ENCODE measurements at regions not wholly inside any gene's neighbourhood (a gene's known extent, or its start where the extent isn't known, plus 50 kb on each side); places are given as distances from the start of the nearest gene placed in this dataset.

GRCh38 chr1:82582347-82582746, 781.6 kb downstream of the ADGRL2 start:
- DNase-seq (ENCODE audit: low spot score): no peak
- Histone ChIP-seq H3K14ac (ENCODE audit: low read length) (no peak overlapping the region), H3K4me1 (ENCODE audit: control insufficient read depth in 2 of 2, insufficient read depth in 1 of 2, low read depth in 1 of 2, low read length in 2 of 2) (no peaks in the 10 kb centered on the region), H3K79me1 (ENCODE audit: low read depth, low read length) (no peaks in the 10 kb centered on the region), H2BK5ac (ENCODE audit: low read length) (no peak overlapping the region), H3K27me3 (ENCODE audit: control insufficient read depth in 3 of 3, insufficient read depth in 3 of 3, low read depth in 1 of 3, low read length in 3 of 3) (no peaks in the 10 kb centered on the region), H4K91ac (ENCODE audit: low read depth, low read length, poor library complexity) (no peak overlapping the region), H2AFZ (ENCODE audit: low read length) (no peak overlapping the region), H2BK15ac (ENCODE audit: low read length) (no peak overlapping the region), H3K9me3 (replicated peaks in 1 of 2; ENCODE audit: control insufficient read depth in 2 of 2, insufficient read depth in 1 of 2, low read depth in 1 of 2, low read length in 2 of 2) (no peaks in the 10 kb centered on the region), H2BK120ac (ENCODE audit: low read depth, low read length) (no peak overlapping the region), H3K36me3 (replicated peaks in 1 of 2; ENCODE audit: control insufficient read depth in 2 of 2, insufficient read depth in 2 of 2, low read length in 2 of 2) (no peaks in the 10 kb centered on the region), H3K18ac (ENCODE audit: low read length) (no peak overlapping the region), H4K8ac (ENCODE audit: low read depth, low read length) (no peak overlapping the region), H2BK12ac (ENCODE audit: low read length) (no peak overlapping the region), H3K27ac (replicated peaks; ENCODE audit: low read length) (no peak overlapping the region), H2AK5ac (ENCODE audit: low read depth, low read length) (no peak overlapping the region), H3K9ac (ENCODE audit: low read depth, low read length, poor library complexity) (no peak overlapping the region), H3K23ac (ENCODE audit: low read depth, low read length, poor library complexity) (no peak overlapping the region), H3K4me2 (ENCODE audit: insufficient read depth, low read length, poor library complexity, severe bottlenecking) (no peak overlapping the region), H3K4ac (ENCODE audit: low read length) (no peak overlapping the region), H3K4me3 (ENCODE audit: low read length in 2 of 2) (no peak overlapping the region)
- no CpG with 5 or more reads among the region's 3 CpGs for WGBS, 2 donors (ENCODE audit: extremely low coverage in 2 of 2, insufficient read length in 2 of 2, insufficient replicate concordance in 1 of 2)

GRCh38 chr1:82578086-82578726, 777.5 kb downstream of the ADGRL2 start:
- Histone ChIP-seq H3K4ac (ENCODE audit: low read length) (no peak overlapping the region), H4K8ac (ENCODE audit: low read depth, low read length) (no peak overlapping the region), H3K27me3 (ENCODE audit: control insufficient read depth in 3 of 3, insufficient read depth in 3 of 3, low read depth in 1 of 3, low read length in 3 of 3) (no peaks in the 10 kb centered on the region), H2BK5ac (ENCODE audit: low read length) (no peak overlapping the region), H4K91ac (ENCODE audit: low read depth, low read length, poor library complexity) (no peak overlapping the region), H3K79me1 (ENCODE audit: low read depth, low read length) (no peaks in the 10 kb centered on the region), H3K4me3 (ENCODE audit: low read length in 2 of 2) (no peak overlapping the region), H2BK15ac (ENCODE audit: low read length) (no peak overlapping the region), H3K4me2 (ENCODE audit: insufficient read depth, low read length, poor library complexity, severe bottlenecking) (no peak overlapping the region), H3K14ac (ENCODE audit: low read length) (no peak overlapping the region), H2BK12ac (ENCODE audit: low read length) (no peak overlapping the region), H3K18ac (ENCODE audit: low read length) (no peak overlapping the region), H2BK120ac (ENCODE audit: low read depth, low read length) (no peak overlapping the region), H3K4me1 (ENCODE audit: control insufficient read depth in 2 of 2, insufficient read depth in 1 of 2, low read depth in 1 of 2, low read length in 2 of 2) (no peaks in the 10 kb centered on the region), H3K36me3 (replicated peaks in 1 of 2; ENCODE audit: control insufficient read depth in 2 of 2, insufficient read depth in 2 of 2, low read length in 2 of 2) (no peaks in the 10 kb centered on the region), H3K27ac (replicated peaks; ENCODE audit: low read length) (no peak overlapping the region), H2AK5ac (ENCODE audit: low read depth, low read length) (no peak overlapping the region), H3K9ac (ENCODE audit: low read depth, low read length, poor library complexity) (no peak overlapping the region), H3K23ac (ENCODE audit: low read depth, low read length, poor library complexity) (no peak overlapping the region), H3K9me3 (replicated peaks in 1 of 2; ENCODE audit: control insufficient read depth in 2 of 2, insufficient read depth in 1 of 2, low read depth in 1 of 2, low read length in 2 of 2) (no peaks in the 10 kb centered on the region), H2AFZ (ENCODE audit: low read length) (no peak overlapping the region)
- WGBS, 2 donors (ENCODE audit: extremely low coverage in 2 of 2, insufficient read length in 2 of 2, insufficient replicate concordance in 1 of 2): no CpG with 5 or more reads among the region's 3 CpGs
- no peak for DNase-seq (ENCODE audit: low spot score)

GRCh38 chr1:82567348-82567747, 766.6 kb downstream of the ADGRL2 start:
- Histone ChIP-seq H3K9ac (ENCODE audit: low read depth, low read length, poor library complexity) (no peak overlapping the region), H4K8ac (ENCODE audit: low read depth, low read length) (no peak overlapping the region), H3K23ac (ENCODE audit: low read depth, low read length, poor library complexity) (no peak overlapping the region), H3K18ac (ENCODE audit: low read length) (no peak overlapping the region), H3K27me3 (ENCODE audit: control insufficient read depth in 3 of 3, insufficient read depth in 3 of 3, low read depth in 1 of 3, low read length in 3 of 3) (no peaks in the 10 kb centered on the region), H2AK5ac (ENCODE audit: low read depth, low read length) (no peak overlapping the region), H3K4ac (ENCODE audit: low read length) (no peak overlapping the region), H3K14ac (ENCODE audit: low read length) (no peak overlapping the region), H3K36me3 (replicated peaks in 1 of 2; ENCODE audit: control insufficient read depth in 2 of 2, insufficient read depth in 2 of 2, low read length in 2 of 2) (no peaks in the 10 kb centered on the region), H3K27ac (replicated peaks; ENCODE audit: low read length) (no peak overlapping the region), H2BK120ac (ENCODE audit: low read depth, low read length) (no peak overlapping the region), H3K9me3 (replicated peaks in 1 of 2; ENCODE audit: control insufficient read depth in 2 of 2, insufficient read depth in 1 of 2, low read depth in 1 of 2, low read length in 2 of 2) (no peaks in the 10 kb centered on the region), H3K4me1 (ENCODE audit: control insufficient read depth in 2 of 2, insufficient read depth in 1 of 2, low read depth in 1 of 2, low read length in 2 of 2) (peaks cover 4 to 36% of the 10 kb centered on the region in 2 donors), H2BK5ac (ENCODE audit: low read length) (no peak overlapping the region), H3K4me3 (ENCODE audit: low read length in 2 of 2) (no peak overlapping the region), H3K79me1 (ENCODE audit: low read depth, low read length) (no peaks in the 10 kb centered on the region), H4K91ac (ENCODE audit: low read depth, low read length, poor library complexity) (no peak overlapping the region), H2BK15ac (ENCODE audit: low read length) (no peak overlapping the region), H2BK12ac (ENCODE audit: low read length) (no peak overlapping the region), H2AFZ (ENCODE audit: low read length) (no peak overlapping the region), H3K4me2 (ENCODE audit: insufficient read depth, low read length, poor library complexity, severe bottlenecking) (no peak overlapping the region)
- DNase-seq (ENCODE audit: low spot score): no peak
- WGBS, 2 donors (ENCODE audit: extremely low coverage in 2 of 2, insufficient read length in 2 of 2, insufficient replicate concordance in 1 of 2): no CpG with 5 or more reads among the region's 3 CpGs

GRCh38 chr1:82565546-82565945, 764.8 kb downstream of the ADGRL2 start:
- H3K14ac ChIP-seq (ENCODE audit: low read length): no peak overlapping the region
- H3K9me3 ChIP-seq (replicated peaks in 1 of 2; ENCODE audit: control insufficient read depth in 2 of 2, insufficient read depth in 1 of 2, low read depth in 1 of 2, low read length in 2 of 2): no peaks in the 10 kb centered on the region
- H3K36me3 ChIP-seq (replicated peaks in 1 of 2; ENCODE audit: control insufficient read depth in 2 of 2, insufficient read depth in 2 of 2, low read length in 2 of 2): no peaks in the 10 kb centered on the region
- no peak overlapping the region for H4K91ac ChIP-seq (ENCODE audit: low read depth, low read length, poor library complexity)
- WGBS, 2 donors (ENCODE audit: extremely low coverage in 2 of 2, insufficient read length in 2 of 2, insufficient replicate concordance in 1 of 2): no CpG with 5 or more reads among the region's 6 CpGs
- H4K8ac ChIP-seq (ENCODE audit: low read depth, low read length): no peak overlapping the region
- no peak overlapping the region for H3K4me2 ChIP-seq (ENCODE audit: insufficient read depth, low read length, poor library complexity, severe bottlenecking)
- H3K18ac ChIP-seq (ENCODE audit: low read length): no peak overlapping the region
- no peak overlapping the region for H2BK12ac ChIP-seq (ENCODE audit: low read length)
- peaks cover 4 to 48% of the 10 kb centered on the region in 2 donors for H3K4me1 ChIP-seq (ENCODE audit: control insufficient read depth in 2 of 2, insufficient read depth in 1 of 2, low read depth in 1 of 2, low read length in 2 of 2)
- H2AK5ac ChIP-seq (ENCODE audit: low read depth, low read length): no peak overlapping the region
- no peak overlapping the region for H3K4ac ChIP-seq (ENCODE audit: low read length)
- no peak overlapping the region for H3K9ac ChIP-seq (ENCODE audit: low read depth, low read length, poor library complexity)
- no peaks in the 10 kb centered on the region for H3K79me1 ChIP-seq (ENCODE audit: low read depth, low read length)
- DNase-seq (ENCODE audit: low spot score): no peak
- H2AFZ ChIP-seq (ENCODE audit: low read length): peak overlapping the region; percentile 24
- no peak overlapping the region for H3K4me3 ChIP-seq (ENCODE audit: low read length in 2 of 2)
- H3K23ac ChIP-seq (ENCODE audit: low read depth, low read length, poor library complexity): no peak overlapping the region
- no peak overlapping the region for H2BK120ac ChIP-seq (ENCODE audit: low read depth, low read length)
- H3K27me3 ChIP-seq (ENCODE audit: control insufficient read depth in 3 of 3, insufficient read depth in 3 of 3, low read depth in 1 of 3, low read length in 3 of 3): no peaks in the 10 kb centered on the region
- H2BK15ac ChIP-seq (ENCODE audit: low read length): no peak overlapping the region
- H3K27ac ChIP-seq (replicated peaks; ENCODE audit: low read length): peak overlapping the region; percentile 38
- no peak overlapping the region for H2BK5ac ChIP-seq (ENCODE audit: low read length)
